OCI-LY7 (cell line): ENCODE measurements at regions not wholly inside any gene's neighbourhood (a gene's known extent, or its start where the extent isn't known, plus 50 kb on each side); places are given as distances from the start of the nearest gene placed in this dataset.

Experiments used
- BruUV-seq: library from RNA; stranded (reverse); fragments of 400-500 nt; replicated peaks from 2 replicates; lab custom pipeline; 2021; lab: Mats Ljungman, UMichigan
- CTCF ChIA-PET: fragments of 300-600 bp; sonication (Branson Sonifier 250); formaldehyde crosslinking; loops from one replicate; lab custom pipeline; 2022; ENCODE audit warnings: antibody characterized with exemption; ENCODE audit not compliant: unreplicated experiment; lab: Charles Lee
- POLR2A ChIA-PET: fragments of 300-600 bp; sonication (Branson Sonifier 250); formaldehyde crosslinking; loops from one replicate; lab custom pipeline; 2022; ENCODE audit warnings: antibody characterized with exemption; lab: Charles Lee
- DNase-seq: peaks from one replicate; pipeline ENCODE4 v3.0.0-alpha.2; 2015; ENCODE audit warnings: low spot score
- H2AFZ ChIP-seq: fragments of 200-600 bp; sonication (generic), shearing (Covaris generic); 2 replicates; pipeline ENCODE4 v1.6.1; 2014; ENCODE audit warnings: mild to moderate bottlenecking, antibody characterized with exemption, low read length, moderate library complexity
- H3K27ac ChIP-seq: fragments of 200-600 bp; sonication (generic); 2 replicates; pipeline ENCODE4 v1.5.1; 2014; ENCODE audit warnings: mixed run types, low read depth, mild to moderate bottlenecking, moderate library complexity, low read length, inconsistent platforms; ENCODE audit not compliant: poor library complexity, severe bottlenecking
- H3K36me3 ChIP-seq: fragments of 200-600 bp; sonication (generic); 2 replicates; pipeline ENCODE4 v1.6.1; 2014; ENCODE audit warnings: mild to moderate bottlenecking, antibody characterized with exemption, low read length, moderate library complexity, mixed read lengths; ENCODE audit not compliant: insufficient read depth
- H3K4me1 ChIP-seq: fragments of 200-600 bp; sonication (generic); 2 replicates; pipeline ENCODE4 v1.5.1; 2014; ENCODE audit warnings: mild to moderate bottlenecking, low read length; ENCODE audit not compliant: insufficient read depth, poor library complexity, severe bottlenecking
- H3K4me2 ChIP-seq: fragments of 200-600 bp; sonication (generic); 2 replicates; pipeline ENCODE4 v1.6.1; 2014; ENCODE audit warnings: mild to moderate bottlenecking, low read length
- H3K4me3 ChIP-seq: fragments of 200-600 bp; sonication (generic); 2 replicates; pipeline ENCODE4 v1.5.1; 2014; ENCODE audit warnings: mild to moderate bottlenecking, low read depth, low read length; ENCODE audit not compliant: poor library complexity, severe bottlenecking
- H3K79me2 ChIP-seq: fragments of 200-600 bp; sonication (generic); 2 replicates; pipeline ENCODE4 v1.6.1; 2016; ENCODE audit warnings: low read depth, mild to moderate bottlenecking, low read length, moderate library complexity, mixed read lengths; ENCODE audit not compliant: insufficient read depth
- H3K9me2 ChIP-seq: fragments of 200-600 bp; sonication (generic); 2 replicates; pipeline ENCODE4 v1.6.1; 2016; ENCODE audit warnings: mild to moderate bottlenecking, low read length, mixed read lengths; ENCODE audit not compliant: insufficient read depth
- H3K9me3 ChIP-seq: fragments of 200-600 bp; sonication (generic); 2 replicates; pipeline ENCODE4 v1.6.1; 2014; ENCODE audit warnings: mild to moderate bottlenecking, mixed run types, low read length, mixed read lengths
- H4K20me1 ChIP-seq: fragments of 200-600 bp; sonication (generic); 2 replicates; pipeline ENCODE4 v1.6.1; 2014; ENCODE audit warnings: mild to moderate bottlenecking, antibody characterized with exemption, low read length, moderate library complexity, mixed read lengths; ENCODE audit not compliant: insufficient read depth
- CTCF ChIP-seq: fragments of 200-600 bp; sonication (generic); conservative IDR thresholded peaks from 2 replicates; pipeline ENCODE4 v1.5.1; 2014; ENCODE audit warnings: mild to moderate bottlenecking, antibody characterized with exemption, low read length, moderate library complexity, mixed read lengths
- EZH2phosphoT487 ChIP-seq: fragments of 200-600 bp; sonication (generic); IDR thresholded peaks from 2 replicates; pipeline ENCODE4 v1.6.1; 2018; ENCODE audit warnings: low read depth, borderline replicate concordance, mild to moderate bottlenecking, mixed run types, antibody characterized with exemption, low read length, moderate library complexity, mixed read lengths
- intact Hi-C: fragments of 100-400 bp; cut with micrococcal nuclease; formaldehyde crosslinking; loops from one replicate; pipeline ENCODE4 v1.10.0; 2022; ENCODE audit not compliant: unreplicated experiment

DNA sequence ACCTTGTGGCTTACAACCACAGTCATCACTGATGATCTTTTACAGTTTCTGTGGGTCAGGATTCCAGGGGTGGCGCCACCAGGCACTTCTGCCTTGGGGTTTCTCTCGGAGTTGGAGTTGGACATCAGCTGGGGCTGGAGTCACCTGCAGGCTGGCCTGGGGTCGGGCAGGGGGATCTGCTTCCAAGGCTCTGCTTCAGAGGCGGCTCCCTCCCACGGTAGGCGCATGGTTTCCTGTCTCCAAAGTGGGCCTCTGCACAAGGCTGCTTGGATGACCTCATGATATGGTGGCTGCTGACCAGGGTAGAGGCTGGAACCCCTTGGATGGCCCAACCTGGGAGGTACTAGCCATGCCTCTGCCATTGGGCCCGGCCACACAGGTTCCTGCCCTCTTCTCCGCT is 170.6 kb upstream of the CIBAR2 start:
- CTCF ChIA-PET = no interaction called here
- Histone ChIP-seq H2AFZ (no peak overlapping the region), H3K27ac (no peak overlapping the region), H3K9me3 (no peaks in the 10 kb centered on the region), H3K4me3 (no peak overlapping the region), H3K79me2 (no peaks in the 10 kb centered on the region), H4K20me1 (no peaks in the 10 kb centered on the region), H3K36me3 (no peaks in the 10 kb centered on the region), H3K4me2 (no peak overlapping the region), H3K4me1 (no peaks in the 10 kb centered on the region), H3K9me2 (no peaks in the 10 kb centered on the region)
- POLR2A ChIA-PET = no interaction called here
- no TSS peak for BruUV-seq
- intact Hi-C loops = no loop called here
- TF ChIP-seq CTCF (no peak), EZH2phosphoT487 (no peak)
- DNase-seq = no peak

DNA sequence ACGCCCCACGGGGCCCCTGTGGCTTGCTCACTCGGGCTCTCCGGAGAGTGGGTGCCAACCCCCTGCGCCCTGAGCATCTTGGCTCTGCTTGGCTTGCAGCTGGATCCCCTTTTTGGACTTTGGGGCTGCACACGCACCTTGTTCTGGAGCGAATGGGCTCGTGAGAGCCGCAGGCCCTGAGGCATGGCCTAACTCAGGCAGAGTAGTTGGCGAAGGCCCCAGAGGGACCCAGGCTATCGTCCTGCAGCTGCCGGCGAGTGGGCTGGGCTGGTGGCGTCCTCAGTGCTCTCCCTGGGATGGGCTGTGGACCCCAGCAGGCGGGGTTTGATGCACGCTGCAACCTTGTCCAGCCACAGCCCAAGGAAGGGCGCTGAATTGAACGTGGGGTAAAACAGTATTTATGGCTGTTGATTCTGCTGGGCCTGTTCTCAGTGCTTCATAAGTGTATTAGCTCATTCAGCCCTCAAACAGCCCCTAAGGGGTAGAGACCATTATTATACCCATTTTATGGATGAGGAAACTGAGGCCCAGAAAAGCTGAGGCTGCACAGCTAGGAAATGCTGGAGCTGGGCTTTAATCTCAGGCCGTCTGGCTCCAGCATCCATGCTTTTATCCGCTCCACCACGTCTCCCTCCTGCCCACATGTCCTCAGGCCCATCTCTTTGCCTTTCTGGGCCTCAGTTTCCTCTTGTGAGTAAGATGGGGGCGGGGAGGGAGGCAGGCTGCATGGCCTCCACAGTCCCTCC is 171.2 kb upstream of the CIBAR2 start:
- Histone ChIP-seq H3K9me2 (no peaks in the 10 kb centered on the region), H3K4me2 (no peak overlapping the region), H3K4me1 (no peaks in the 10 kb centered on the region), H4K20me1 (no peaks in the 10 kb centered on the region), H3K79me2 (no peaks in the 10 kb centered on the region), H3K9me3 (no peaks in the 10 kb centered on the region), H3K27ac (no peak overlapping the region), H3K4me3 (no peak overlapping the region), H3K36me3 (no peaks in the 10 kb centered on the region), H2AFZ (no peak overlapping the region)
- no peak for DNase-seq
- ChIA-PET POLR2A (no interaction called here), CTCF (no interaction called here)
- BruUV-seq = no TSS peak
- intact Hi-C loops = no loop called here
- TF ChIP-seq EZH2phosphoT487 = no peak
- no peak for TF ChIP-seq CTCF

- Histone ChIP-seq H3K4me1 (no peaks in the 10 kb centered on the region), H2AFZ (no peak overlapping the region), H3K4me2 (no peak overlapping the region), H3K9me3 (no peaks in the 10 kb centered on the region), H3K79me2 (no peaks in the 10 kb centered on the region), H3K4me3 (no peak overlapping the region), H3K27ac (no peak overlapping the region), H3K9me2 (no peaks in the 10 kb centered on the region), H3K36me3 (no peaks in the 10 kb centered on the region), H4K20me1 (no peaks in the 10 kb centered on the region)
- intact Hi-C loops = no loop called here
- CTCF ChIA-PET = no interaction called here
- TF ChIP-seq CTCF (no peak), EZH2phosphoT487 (no peak)
- DNase-seq = no peak
- no TSS peak for BruUV-seq
- POLR2A ChIA-PET = no interaction called here
Observed at GRCh38 chr16:85284141-85284817, 172.0 kb upstream of the CIBAR2 start.
